GM19023 (cell line): ENCODE measurements at regions not wholly inside any gene's neighbourhood (a gene's known extent, or its start where the extent isn't known, plus 50 kb on each side); places are given as distances from the start of the nearest gene placed in this dataset.

Source experiments
- ATAC-seq: cut with Tn5 transposase; IDR thresholded peaks from one replicate; pipeline ENCODE4 v1.9.1; 2021; ENCODE audit warnings: mild to moderate bottlenecking, moderate library complexity; ENCODE audit not compliant: unreplicated experiment

DNA sequence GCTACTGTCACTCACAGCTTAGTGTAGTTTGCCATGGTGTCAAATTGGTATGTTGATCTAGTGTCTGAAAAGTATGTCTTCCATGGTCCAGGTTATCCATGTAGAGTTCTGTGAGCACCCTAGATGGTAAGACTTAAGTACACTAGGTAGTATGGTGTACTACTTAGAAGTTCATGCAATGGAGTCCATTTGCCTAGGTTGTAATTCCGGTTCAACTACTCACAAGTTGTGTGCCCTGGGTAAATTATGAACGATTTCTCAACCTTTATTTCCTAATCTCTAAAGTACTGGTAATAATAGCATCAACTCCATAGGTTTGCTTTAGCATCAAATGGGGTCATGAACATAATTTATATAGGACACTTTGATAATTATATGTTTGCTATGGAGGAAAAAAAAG is 666.2 kb upstream of the CELF2 start:
- no peak for ATAC-seq

- ATAC-seq, result no peak
Measured at GRCh38 chr10:10353326-10353868, 664.3 kb upstream of the CELF2 start.

GRCh38 chr10:10359263-10359662 is 658.4 kb upstream of the CELF2 start:
- ATAC-seq, result no peak

DNA sequence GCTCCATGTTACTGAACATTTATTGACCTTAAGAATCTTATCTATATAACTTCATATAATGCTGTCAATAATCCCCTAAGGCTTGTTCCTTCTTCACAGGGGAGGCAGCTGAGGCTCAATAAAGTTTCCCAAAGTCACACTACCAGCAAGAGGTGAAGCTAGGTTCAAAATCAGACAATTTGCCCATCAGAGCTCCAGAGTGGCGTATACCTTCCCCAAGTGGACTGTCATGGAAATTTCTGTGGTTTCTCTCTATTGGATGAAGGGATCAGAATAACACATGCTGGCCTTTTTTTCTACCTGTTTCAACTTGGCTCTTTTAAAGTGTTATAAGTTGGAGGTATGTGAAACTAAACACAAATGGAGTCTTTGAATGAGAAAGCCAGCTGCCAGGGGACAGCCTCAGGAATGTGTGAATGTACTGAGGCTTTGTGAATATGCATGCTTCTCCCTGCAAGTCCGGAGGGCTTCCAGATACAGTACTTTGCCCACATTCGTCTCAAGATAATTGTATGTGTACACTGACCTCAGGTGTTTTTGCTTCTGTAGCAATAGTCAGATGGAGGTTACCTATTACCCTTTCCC is 656.3 kb upstream of the CELF2 start:
- no peak for ATAC-seq

DNA sequence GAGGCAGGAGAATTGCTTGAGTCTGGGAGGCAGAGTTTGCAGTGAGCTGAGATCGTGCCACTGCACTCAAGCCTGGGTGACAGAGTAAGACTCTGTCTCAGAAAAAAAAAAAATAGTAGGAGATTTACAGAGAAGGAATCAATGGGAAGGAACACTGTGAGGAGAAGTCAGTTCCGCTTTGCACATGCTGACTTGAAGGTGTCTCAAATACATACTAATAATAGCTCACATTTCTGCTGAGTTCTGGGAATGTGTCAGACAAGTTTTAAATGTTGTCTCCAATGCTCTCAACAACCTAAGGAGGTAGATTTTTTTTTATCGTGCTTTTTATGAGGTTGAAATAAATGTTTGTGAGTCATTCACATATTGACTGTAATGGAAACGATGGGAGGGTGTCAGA is 654.9 kb upstream of the CELF2 start:
- ATAC-seq, result no peak

- ATAC-seq, result no peak
Measured at GRCh38 chr10:10363217-10363616, 654.5 kb upstream of the CELF2 start.

DNA sequence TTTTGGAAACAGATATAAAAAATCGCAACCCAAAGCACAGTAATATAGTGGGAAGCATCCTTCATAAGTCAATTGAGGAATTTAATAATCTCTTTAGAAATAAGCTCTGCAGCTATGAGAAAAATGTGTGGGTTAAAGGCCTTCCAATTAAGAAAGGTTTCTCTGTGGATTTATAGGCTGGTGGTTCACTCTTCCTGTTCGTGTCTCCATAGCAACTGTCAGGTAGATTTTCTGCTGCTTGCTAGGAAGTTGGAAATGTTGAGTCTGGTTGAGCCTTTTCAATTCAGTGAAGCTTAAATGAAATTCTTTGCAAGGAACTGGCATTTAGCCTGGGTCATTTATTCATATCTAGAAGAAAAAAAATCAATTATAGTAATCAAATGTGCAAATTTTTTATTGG is 652.8 kb upstream of the CELF2 start:
- no peak for ATAC-seq

DNA sequence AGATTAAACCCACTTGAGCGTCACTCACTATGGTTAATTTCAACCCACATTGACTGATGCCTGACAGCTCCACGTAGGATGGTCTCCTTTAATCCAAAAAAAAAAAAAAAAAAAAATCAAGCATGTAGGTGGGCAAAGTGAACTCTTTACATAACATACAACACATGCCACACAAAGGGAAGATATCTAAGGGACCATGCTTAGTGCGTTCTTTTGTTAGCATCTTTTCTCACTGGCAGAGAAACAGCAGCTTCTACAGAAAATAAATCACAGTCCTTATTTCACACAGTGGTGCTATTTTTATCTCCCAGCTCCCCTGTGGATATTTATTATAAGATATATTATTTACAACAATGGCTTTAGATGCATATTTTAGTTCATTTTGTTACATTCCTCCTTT is 652.0 kb upstream of the CELF2 start:
- no peak for ATAC-seq

DNA sequence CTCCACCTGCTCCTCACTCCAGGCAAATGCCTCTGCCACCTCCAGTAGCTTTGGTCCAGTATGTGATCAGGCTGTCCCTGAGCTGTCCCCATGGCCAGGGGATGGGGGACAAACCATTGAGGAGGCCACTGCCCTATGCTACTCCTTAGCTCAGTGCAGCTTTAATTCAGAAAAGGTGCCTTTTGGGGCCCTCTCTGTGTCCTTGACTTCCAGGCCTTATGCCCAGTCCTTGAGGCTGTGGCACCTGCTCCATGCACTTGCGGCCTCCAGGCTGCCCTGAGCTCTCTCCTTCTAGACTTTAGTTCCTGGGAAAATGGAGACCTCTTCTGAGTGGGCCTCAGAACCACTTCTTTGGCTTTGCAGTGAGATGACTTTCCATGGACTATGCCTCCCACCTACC is 650.8 kb upstream of the CELF2 start:
- ATAC-seq, result no peak

- ATAC-seq, result no peak
Measured at GRCh38 chr10:10367264-10367663, 650.4 kb upstream of the CELF2 start.

- ATAC-seq, result no peak
Measured at GRCh38 chr10:10368951-10369576, 648.6 kb upstream of the CELF2 start.

DNA sequence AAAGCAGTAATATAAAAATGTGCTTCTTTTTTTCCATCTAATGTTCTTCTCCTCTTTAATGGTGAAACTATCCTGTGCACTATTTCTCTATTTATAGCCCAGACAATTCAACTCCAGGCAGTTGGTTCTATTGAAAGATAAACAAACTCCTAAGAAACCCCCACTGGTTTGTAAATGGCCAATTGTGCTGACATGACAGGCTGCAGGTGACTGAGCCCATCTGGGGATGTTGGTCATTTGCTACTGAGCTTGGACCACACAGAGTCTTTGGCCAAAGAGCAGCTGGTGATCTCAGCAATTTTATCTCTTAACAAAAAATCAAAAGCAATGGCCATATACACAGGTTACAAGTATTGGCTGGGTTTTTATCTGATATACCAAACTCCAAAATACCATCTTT is 631.8 kb upstream of the CELF2 start:
- ATAC-seq, result no peak

DNA sequence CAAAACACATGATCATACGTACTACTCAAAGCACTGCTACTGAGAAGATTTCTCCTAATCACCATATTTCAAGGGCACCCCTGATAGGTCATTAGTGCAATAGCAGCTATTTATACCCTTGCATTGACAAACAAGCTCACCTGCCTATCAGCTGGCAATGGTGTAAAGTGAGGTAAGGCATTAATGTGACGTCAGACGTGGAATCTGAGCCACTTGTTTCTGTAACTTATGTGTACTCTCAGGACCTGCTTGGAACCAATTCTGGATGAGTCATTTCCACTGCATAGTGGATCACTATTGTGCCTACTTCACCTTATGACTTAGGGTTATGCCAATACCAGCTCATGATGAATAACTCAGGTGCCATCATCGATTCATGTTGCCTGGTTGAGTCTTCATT is 628.5 kb upstream of the CELF2 start:
- ATAC-seq, result no peak

GRCh38 chr10:10392511-10392910 is 625.2 kb upstream of the CELF2 start:
- ATAC-seq, result no peak

- ATAC-seq, result no peak
Measured at GRCh38 chr10:10394933-10395658, 622.6 kb upstream of the CELF2 start.

- no peak for ATAC-seq
Measured at GRCh38 chr10:10396601-10397000, 621.1 kb upstream of the CELF2 start.

DNA sequence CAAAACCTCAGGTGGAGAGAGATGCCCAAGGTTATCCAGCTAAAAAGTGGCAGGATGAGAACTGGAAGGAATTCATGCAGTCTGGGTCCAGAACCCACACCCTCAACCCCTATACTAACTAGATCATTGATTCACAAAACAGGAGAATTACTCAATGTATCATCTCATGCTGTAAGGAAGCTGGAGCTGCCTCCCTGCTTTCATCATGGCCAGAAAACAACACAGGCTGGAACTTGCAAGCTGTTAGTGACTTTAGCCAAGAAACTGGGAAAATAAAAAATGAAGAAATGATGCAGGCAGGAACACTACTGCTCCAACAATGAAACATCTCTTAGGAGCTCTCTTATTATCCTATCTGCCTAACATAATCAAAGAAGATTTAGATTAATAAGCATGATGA is 619.8 kb upstream of the CELF2 start:
- ATAC-seq, result no peak

GRCh38 chr10:10403762-10404161 is 613.9 kb upstream of the CELF2 start:
- ATAC-seq, result no peak

- ATAC-seq, result no peak
Measured at GRCh38 chr10:10417671-10418070, 600.0 kb upstream of the CELF2 start.

DNA sequence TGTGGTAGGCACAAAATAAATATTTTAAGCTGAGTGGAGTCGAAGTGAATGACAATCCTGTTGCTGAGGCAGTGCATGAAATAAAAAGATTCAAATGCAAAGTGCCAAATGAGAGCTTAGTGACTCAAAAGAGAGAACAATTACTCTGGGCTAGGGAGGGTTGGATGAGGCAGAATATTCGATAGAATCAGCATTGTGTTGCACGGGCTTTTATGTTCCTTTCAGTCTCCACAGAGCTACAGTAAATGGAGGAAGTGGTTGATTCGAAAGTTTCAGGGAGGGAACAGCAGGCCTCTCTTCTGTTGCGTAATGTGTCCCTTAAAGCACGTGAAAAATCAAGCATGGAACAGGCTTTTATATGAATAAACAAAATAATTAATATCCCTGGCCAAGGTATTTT is 599.3 kb upstream of the CELF2 start:
- ATAC-seq, result peak; percentile 90

- ATAC-seq, result no peak
Measured at GRCh38 chr10:10421071-10421470, 596.6 kb upstream of the CELF2 start.

DNA sequence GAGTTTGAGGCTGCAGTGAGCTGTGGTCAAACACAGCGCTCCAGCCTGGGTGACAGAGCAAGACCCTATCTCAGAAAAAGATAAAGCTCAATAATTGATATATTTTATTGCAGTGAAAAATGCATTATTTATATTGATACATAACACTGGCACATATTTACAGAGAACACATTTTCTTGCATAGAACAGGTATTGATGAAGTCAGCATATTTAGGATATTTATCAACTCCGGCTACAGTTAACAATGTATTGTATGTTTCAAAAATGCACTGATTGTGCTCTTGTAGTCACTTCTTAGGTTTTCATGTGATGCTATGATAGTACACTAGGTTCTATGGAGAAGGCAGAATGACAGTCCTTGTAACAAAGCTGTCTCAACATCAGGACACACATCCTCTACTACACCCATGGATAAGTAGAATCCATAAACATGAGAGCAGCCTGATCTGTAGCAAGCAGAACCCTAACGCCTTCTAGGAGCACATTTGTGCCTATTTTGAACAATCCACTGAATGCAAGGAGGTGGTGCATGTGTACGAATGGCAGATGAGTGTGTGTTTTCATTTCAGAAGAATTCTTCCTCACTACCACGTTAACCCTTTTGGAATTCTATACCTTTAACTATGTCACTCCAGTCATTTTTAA is 586.1 kb upstream of the CELF2 start:
- no peak for ATAC-seq
